H1 (cell line): ENCODE measurements at regions not wholly inside any gene's neighbourhood (a gene's known extent, or its start where the extent isn't known, plus 50 kb on each side); places are given as distances from the start of the nearest gene placed in this dataset.

Source experiments
- CTCF ChIA-PET: fragments of 300-600 bp; sonication (Branson Sonifier 250); formaldehyde crosslinking; loops from one replicate; lab custom pipeline; 2021; ENCODE audit not compliant: partially characterized antibody; lab: Charles Lee
- POLR2A ChIA-PET: fragments of 300-600 bp; sonication (Branson Sonifier 250); formaldehyde crosslinking; loops from one replicate; lab custom pipeline; 2021; ENCODE audit warnings: inconsistent platforms; ENCODE audit not compliant: partially characterized antibody; lab: Charles Lee
- DNase-seq, 2 experiments: peaks; one replicate each; pipeline versions ENCODE4 v3.0.0 to v3.0.0-alpha.2; 2010 to 2022; ENCODE audit warnings: low spot score in 2 of 2, low read depth in 1 of 2, mixed read lengths in 1 of 2
- FAIRE-seq: peaks from 2 replicates; lab custom pipeline; 2011; peaks lifted over from hg19 to GRCh38; lab: Jason Lieb, UNC
- H2AFZ ChIP-seq: 2 replicates; pipeline ENCODE4 v1.8.1; 2012; ENCODE audit warnings: low read length, inconsistent platforms
- H2AK5ac ChIP-seq: 2 replicates; pipeline ENCODE4 v1.6.1; 2013; ENCODE audit warnings: low read depth, low read length
- H2BK120ac ChIP-seq: replicated peaks from 2 replicates; pipeline ENCODE3; 2013; ENCODE audit warnings: low read depth, low read length, inconsistent platforms
- H2BK12ac ChIP-seq: 2 replicates; pipeline ENCODE4 v1.6.1; 2013; ENCODE audit warnings: low read depth, low read length
- H2BK15ac ChIP-seq: 2 replicates; pipeline ENCODE4 v1.6.1; 2013; ENCODE audit warnings: low read length
- H2BK20ac ChIP-seq: 2 replicates; pipeline ENCODE4 v1.6.1; 2013; ENCODE audit warnings: low read length
- H2BK5ac ChIP-seq: 2 replicates; pipeline ENCODE4 v1.6.1; 2013; ENCODE audit warnings: low read depth, low read length
- H3K14ac ChIP-seq: 2 replicates; pipeline ENCODE4 v1.6.1; 2013; ENCODE audit warnings: inconsistent platforms; ENCODE audit not compliant: insufficient read length
- H3K18ac ChIP-seq: 2 replicates; pipeline ENCODE4 v1.6.1; 2013; ENCODE audit warnings: low read length; ENCODE audit errors: extremely low read depth
- H3K23ac ChIP-seq: 2 replicates; pipeline ENCODE4 v1.6.1; 2013; ENCODE audit warnings: inconsistent platforms; ENCODE audit not compliant: insufficient read length
- H3K23me2 ChIP-seq: 2 replicates; pipeline ENCODE4 v1.6.1; 2013; ENCODE audit warnings: low read depth, low read length
- H3K27ac ChIP-seq: 2 replicates; pipeline ENCODE4 v1.6.1; 2011; ENCODE audit warnings: low read depth, low read length, inconsistent platforms
- H3K27me3 ChIP-seq, 4 experiments: replicated peaks in 1 of 4; 1 replicate in 1 of 4; 2 replicates in 3 of 4; pipeline versions ENCODE4 v1.6.1 to v1.8.1; 2011 to 2013; ENCODE audit warnings: low read length in 3 of 4, mild to moderate bottlenecking in 3 of 4, inconsistent platforms in 2 of 4, mixed read lengths in 2 of 4, moderate library complexity in 1 of 4; ENCODE audit not compliant: control insufficient read depth in 3 of 4, insufficient read depth in 3 of 4; ENCODE audit errors: extremely low read depth in 1 of 4
- H3K36me3 ChIP-seq, 4 experiments: 2 replicates each; pipeline versions ENCODE4 v1.6.1 to v1.8.1; 2011 to 2013; ENCODE audit warnings: mild to moderate bottlenecking in 4 of 4, low read length in 3 of 4, moderate library complexity in 2 of 4, control low read depth in 1 of 4, inconsistent platforms in 1 of 4; ENCODE audit not compliant: insufficient read depth in 4 of 4, control insufficient read depth in 2 of 4
- H3K4ac ChIP-seq: replicated peaks from 2 replicates; pipeline ENCODE3; 2013; ENCODE audit warnings: low read length, low read depth, mixed read lengths, inconsistent platforms; ENCODE audit not compliant: insufficient read length
- H3K4me1 ChIP-seq, 4 experiments: replicated peaks in 1 of 4; 1 replicate in 1 of 4; 2 replicates in 3 of 4; pipeline versions ENCODE4 v1.6.1 to v1.8.1; 2011 to 2013; ENCODE audit warnings: low read length in 3 of 4, inconsistent platforms in 2 of 4, mixed read lengths in 1 of 4; ENCODE audit not compliant: insufficient read depth in 4 of 4, control insufficient read depth in 3 of 4
- H3K4me2 ChIP-seq, 2 experiments: 2 replicates each; pipeline versions ENCODE4 v1.6.1 to v1.8.1; 2011 to 2013; ENCODE audit warnings: low read depth in 2 of 2, low read length in 2 of 2, control low read depth in 1 of 2, inconsistent platforms in 1 of 2, mild to moderate bottlenecking in 1 of 2; ENCODE audit not compliant: insufficient read depth in 1 of 2
- H3K4me3 ChIP-seq, 4 experiments: fragments of 200-600, 300-600 bp in 1 of 4; sonication (generic), shearing (Covaris generic), sonication (Bioruptor Twin) in 1 of 4; 2 replicates each; pipeline versions ENCODE4 v1.5.1 to v1.8.1; 2011 to 2016; ENCODE audit warnings: low read length in 4 of 4, low read depth in 3 of 4, control low read depth in 2 of 4, inconsistent platforms in 2 of 4, mild to moderate bottlenecking in 2 of 4, mixed read lengths in 1 of 4, moderate library complexity in 1 of 4; ENCODE audit not compliant: insufficient read depth in 2 of 4; ENCODE audit errors: extremely low read depth in 1 of 4
- H3K56ac ChIP-seq: replicated peaks from 2 replicates; pipeline ENCODE3; 2013; ENCODE audit warnings: low read depth, mild to moderate bottlenecking, mixed read lengths, low read length, inconsistent platforms; ENCODE audit not compliant: insufficient read length
- H3K79me1 ChIP-seq: 2 replicates; pipeline ENCODE4 v1.6.1; 2013; ENCODE audit warnings: low read depth, low read length, control low read depth
- H3K79me2 ChIP-seq, 2 experiments: 2 replicates each; pipeline versions ENCODE4 v1.6.1 to v1.8.1; 2012 to 2013; ENCODE audit warnings: low read length in 2 of 2, mild to moderate bottlenecking in 2 of 2, inconsistent platforms in 1 of 2; ENCODE audit not compliant: insufficient read depth in 2 of 2, control insufficient read depth in 1 of 2
- H3K9ac ChIP-seq, 4 experiments: replicated peaks in 1 of 4; 1 replicate in 1 of 4; 2 replicates in 3 of 4; pipeline versions ENCODE4 v1.6.1 to v1.8.1; 2011 to 2013; ENCODE audit warnings: low read depth in 3 of 4, low read length in 3 of 4, control low read depth in 2 of 4, mild to moderate bottlenecking in 2 of 4, moderate library complexity in 2 of 4, inconsistent platforms in 1 of 4; ENCODE audit errors: extremely low read depth in 1 of 4
- H3K9me3 ChIP-seq, 2 experiments: 2 replicates each; pipeline versions ENCODE4 v1.6.1 to v1.8.1; 2012 to 2013; ENCODE audit warnings: mild to moderate bottlenecking in 2 of 2, moderate library complexity in 2 of 2, control low read depth in 1 of 2, inconsistent platforms in 1 of 2, low read depth in 1 of 2, low read length in 1 of 2, mixed read lengths in 1 of 2; ENCODE audit not compliant: insufficient read depth in 2 of 2
- H4K20me1 ChIP-seq, 2 experiments: replicated peaks in 1 of 2; 2 replicates each; pipeline versions ENCODE3 to v1.8.1; 2011 to 2013; ENCODE audit warnings: inconsistent platforms in 2 of 2, low read length in 2 of 2, mild to moderate bottlenecking in 1 of 2; ENCODE audit not compliant: insufficient read depth in 2 of 2, control insufficient read depth in 1 of 2
- H4K5ac ChIP-seq: 2 replicates; pipeline ENCODE4 v1.6.1; 2013; ENCODE audit warnings: low read length, low read depth, mixed read lengths, inconsistent platforms; ENCODE audit not compliant: insufficient read length
- H4K8ac ChIP-seq: 2 replicates; pipeline ENCODE4 v1.8.0; 2013; ENCODE audit warnings: mild to moderate bottlenecking, moderate library complexity, low read length, inconsistent platforms; ENCODE audit not compliant: insufficient read depth; ENCODE audit errors: extremely low read depth
- H4K91ac ChIP-seq: replicated peaks from 2 replicates; pipeline ENCODE3; 2013; ENCODE audit warnings: low read length, mixed read lengths, inconsistent platforms; ENCODE audit not compliant: insufficient read length
- CEBPB ChIP-seq: IDR thresholded peaks from 2 replicates; pipeline ENCODE4 v1.6.1; 2012; ENCODE audit warnings: low read depth, low read length
- CTCF ChIP-seq, 3 experiments: IDR thresholded peaks; 1 replicate in 2 of 3; 2 replicates in 1 of 3; pipeline versions ENCODE4 v1.5.1 to v1.6.1; 2011; ENCODE audit warnings: low read length in 3 of 3, mild to moderate bottlenecking in 3 of 3, inconsistent platforms in 2 of 3, low read depth in 1 of 3, moderate library complexity in 1 of 3; ENCODE audit not compliant: insufficient read depth in 1 of 3; ENCODE audit errors: control extremely low read depth in 1 of 3
- EZH2 ChIP-seq: fragments of 200-600 bp; sonication (generic); IDR thresholded peaks from 2 replicates; pipeline ENCODE4 v1.7.1; 2012; ENCODE audit warnings: low read depth, mild to moderate bottlenecking, moderate library complexity, low read length, inconsistent platforms; ENCODE audit not compliant: severe bottlenecking
- GABPA ChIP-seq: IDR thresholded peaks from 2 replicates; pipeline ENCODE4 v1.6.1; 2011; ENCODE audit warnings: mild to moderate bottlenecking, low read length, moderate library complexity, borderline replicate concordance; ENCODE audit not compliant: insufficient read depth
- JUN ChIP-seq: IDR thresholded peaks from 2 replicates; pipeline ENCODE4 v1.6.1; 2011; ENCODE audit warnings: low read depth, mild to moderate bottlenecking, improper control_type of control experiment, low read length
- POLR2A ChIP-seq, 2 experiments: IDR thresholded peaks; 1 replicate in 1 of 2; 2 replicates in 1 of 2; pipeline ENCODE4 v1.6.1; 2011; ENCODE audit warnings: low read depth in 2 of 2, low read length in 2 of 2, mild to moderate bottlenecking in 2 of 2; ENCODE audit errors: control extremely low read depth in 1 of 2
- RNF2 ChIP-seq: fragments of 200-900, 300-1000 bp; sonication (generic); IDR thresholded peaks from 2 replicates; pipeline ENCODE4 v1.7.1; 2016; ENCODE audit warnings: borderline replicate concordance, low read depth, mild to moderate bottlenecking, antibody characterized with exemption, low read length; ENCODE audit not compliant: poor library complexity, severe bottlenecking; ENCODE audit errors: missing control alignments
- RXRA ChIP-seq: IDR thresholded peaks from 2 replicates; pipeline ENCODE4 v1.6.1; 2011; ENCODE audit warnings: low read depth, mild to moderate bottlenecking, low read length, moderate library complexity; ENCODE audit not compliant: insufficient read depth
- SRF ChIP-seq: IDR thresholded peaks from 2 replicates; pipeline ENCODE4 v1.6.1; 2011; ENCODE audit warnings: mild to moderate bottlenecking, low read depth, low read length, moderate library complexity
- TAF7 ChIP-seq: optimal IDR thresholded peaks from 2 replicates; pipeline ENCODE3; 2011; ENCODE audit warnings: low read depth, mild to moderate bottlenecking, inconsistent platforms, low read length, moderate library complexity, borderline replicate concordance
- ZNF274 ChIP-seq: IDR thresholded peaks from 2 replicates; pipeline ENCODE4 v1.7.0; 2012; ENCODE audit warnings: low read length, borderline replicate concordance; ENCODE audit errors: extremely low read depth
- WGBS, 2 experiments: shearing (Covaris generic) in 1 of 2; methylation state at CpG; one replicate each; pipeline versions ENCODE4 v1.1.6 to v1.1.7; 2013 to 2015; ENCODE audit warnings: low lambda C conversion rate in 2 of 2, mixed read lengths in 2 of 2, inconsistent platforms in 1 of 2, low coverage in 1 of 2, missing lambda C conversion rate in 1 of 2; ENCODE audit not compliant: insufficient replicate concordance in 2 of 2, insufficient coverage in 1 of 2, insufficient read length in 1 of 2; ENCODE audit errors: extremely low coverage in 1 of 2, missing lambda C conversion rate in 1 of 2; 5-methylcytosine and 5-hydroxymethylcytosine counted together

- H3K4ac ChIP-seq, result no peak overlapping the region
- no peak for FAIRE-seq
- 89% methylated on average over 6 of the region's 6 CpGs; no CpG with 5 or more reads in 1 of the 2 experiments for WGBS, 2 experiments
- H3K27me3 ChIP-seq, result no peaks in the 10 kb centered on the region
- H3K4me1 ChIP-seq, result peaks cover 0 to 4% (median 0%) of the 10 kb centered on the region in 4 experiments; a peak in 3 of 7 replicates
- DNase-seq, result no peak
- H3K23ac ChIP-seq, result no peak overlapping the region
- H2BK20ac ChIP-seq, result no peak overlapping the region
- H4K5ac ChIP-seq, result no peak overlapping the region
- H4K20me1 ChIP-seq, result no peaks in the 10 kb centered on the region
- no peak overlapping the region for H4K8ac ChIP-seq
- no peak overlapping the region for H3K4me3 ChIP-seq
- no peak overlapping the region for H2BK15ac ChIP-seq
- peaks cover 0 to 80% of the 10 kb centered on the region in 2 experiments; a peak in 2 of 4 replicates for H3K79me2 ChIP-seq
- H2BK5ac ChIP-seq, result no peak overlapping the region
- no peak overlapping the region for H3K56ac ChIP-seq
- no peak overlapping the region for H3K27ac ChIP-seq
- no peaks in the 10 kb centered on the region; a peak in 1 of 8 replicates for H3K36me3 ChIP-seq
- no peak overlapping the region for H4K91ac ChIP-seq
- no peak overlapping the region for H2AK5ac ChIP-seq
- no peak overlapping the region for H2BK12ac ChIP-seq
- peaks cover 4% of the 10 kb centered on the region; the same call in 1 of the 2 replicates for H3K79me1 ChIP-seq
- no peaks in the 10 kb centered on the region for H3K9me3 ChIP-seq
- H3K18ac ChIP-seq, result no peak overlapping the region
- H2AFZ ChIP-seq, result no peak overlapping the region
- ChIA-PET POLR2A (no interaction called here), CTCF (no interaction called here)
- no peak overlapping the region for H2BK120ac ChIP-seq
- H3K23me2 ChIP-seq, result no peaks in the 10 kb centered on the region
- no peak overlapping the region for H3K14ac ChIP-seq
- no peak overlapping the region for H3K9ac ChIP-seq
- H3K4me2 ChIP-seq, result no peak overlapping the region
- TF ChIP-seq ZNF274, result no peak
- TF ChIP-seq JUN, result no peak
- no peak for TF ChIP-seq GABPA
- no peak for TF ChIP-seq RNF2
- TF ChIP-seq SRF, result no peak
- TF ChIP-seq RXRA, result no peak
- no peak for TF ChIP-seq TAF7
- no peak for TF ChIP-seq POLR2A (IDR thresholded peaks at IDR 0.05; ENCODE audit: control extremely low read depth in 1 of 2, low read depth in 2 of 2, low read length in 2 of 2)
- TF ChIP-seq CTCF (IDR thresholded peaks at IDR 0.05; ENCODE audit: control extremely low read depth in 1 of 3, insufficient read depth in 1 of 3, low read depth in 1 of 3, low read length in 3 of 3), result no peak
- TF ChIP-seq CEBPB, result no peak
- TF ChIP-seq EZH2, result no peak
Observed at GRCh38 chr6:21820442-21820841, 226.9 kb downstream of the SOX4 start.
